ENCODE measurements at regions not wholly inside any gene's neighbourhood (a gene's known extent, or its start where the extent isn't known, plus 50 kb on each side); places are given as distances from the start of the nearest gene placed in this dataset.

- TF ChIP-seq CTCF (IDR thresholded peaks at IDR 0.05; ENCODE audit: insufficient read depth, low read length, poor library complexity, severe bottlenecking) (no peak), EZH2phosphoT487 (conservative IDR thresholded peaks at IDR 0.05; ENCODE audit: low read length) (no peak)
Measured at GRCh38 chr9:73565833-73566465, 414.3 kb downstream of the ANXA1 start.

Data from SU-DHL-6 (cell line).